Caki2 (cell line): ENCODE measurements at regions not wholly inside any gene's neighbourhood (a gene's known extent, or its start where the extent isn't known, plus 50 kb on each side); places are given as distances from the start of the nearest gene placed in this dataset.

Experiments
- DNase-seq: peaks from one replicate; pipeline ENCODE4 v3.0.0-alpha.2; 2015; ENCODE audit warnings: low read depth
- in situ Hi-C: cut with HindIII; loops from 2 replicates; pipeline ENCODE4 v1.10.0; 2016; ENCODE audit warnings: low sequenced_read_pairs, low pct_unique_long_range_greater_than_20kb, mixed read lengths

GRCh38 chr9:17024129-17024528, 110.7 kb upstream of the CNTLN start:
- no peak for DNase-seq
- in situ Hi-C loops: no loop called here

GRCh38 chr9:17021387-17021970, 113.4 kb upstream of the CNTLN start:
- in situ Hi-C loops: no loop called here
- no peak for DNase-seq

- no peak for DNase-seq
- in situ Hi-C loops: no loop called here
Measured at GRCh38 chr9:17019398-17019797, 115.4 kb upstream of the CNTLN start.

GRCh38 chr9:17018540-17019196, 116.2 kb upstream of the CNTLN start:
- DNase-seq: no peak
- in situ Hi-C loops: no loop called here

- DNase-seq: no peak
Measured at GRCh38 chr9:17017931-17018491, 116.8 kb upstream of the CNTLN start.

GRCh38 chr9:17013891-17014290, 120.9 kb upstream of the CNTLN start:
- in situ Hi-C loops: no loop called here

More at GRCh38 chr9:17017931-17018491, 116.8 kb upstream of the CNTLN start:
- in situ Hi-C loops: no loop called here

GRCh38 chr9:17013010-17013409, 121.8 kb upstream of the CNTLN start:
- in situ Hi-C loops: no loop called here
- no peak for DNase-seq

More at GRCh38 chr9:17013891-17014290, 120.9 kb upstream of the CNTLN start:
- DNase-seq: no peak

- in situ Hi-C loops: no loop called here
- DNase-seq: no peak
Measured at GRCh38 chr9:17011880-17012279, 123.0 kb upstream of the CNTLN start.

- DNase-seq: no peak
- in situ Hi-C loops: no loop called here
Measured at GRCh38 chr9:17009071-17009470, 125.8 kb upstream of the CNTLN start.

GRCh38 chr9:17005056-17005823, 129.6 kb upstream of the CNTLN start:
- DNase-seq: peak; percentile 83

GRCh38 chr9:17004500-17004899, 130.3 kb upstream of the CNTLN start:
- peak; percentile 69 for DNase-seq
- in situ Hi-C loops: no loop called here

More at GRCh38 chr9:17005056-17005823, 129.6 kb upstream of the CNTLN start:
- in situ Hi-C loops: no loop called here

- in situ Hi-C loops: no loop called here
Measured at GRCh38 chr9:17003576-17004240, 131.1 kb upstream of the CNTLN start.

GRCh38 chr9:16996901-16997491, 126.5 kb upstream of the BNC2 start:
- no peak for DNase-seq
- in situ Hi-C loops: no loop called here

More at GRCh38 chr9:17003576-17004240, 131.1 kb upstream of the CNTLN start:
- DNase-seq: no peak

- in situ Hi-C loops: no loop called here
- no peak for DNase-seq
Measured at GRCh38 chr9:16992138-16992537, 121.7 kb upstream of the BNC2 start.

- in situ Hi-C loops: no loop called here
- DNase-seq: no peak
Measured at GRCh38 chr9:16987026-16987425, 116.6 kb upstream of the BNC2 start.

GRCh38 chr9:16986556-16986955, 116.1 kb upstream of the BNC2 start:
- DNase-seq: no peak
- in situ Hi-C loops: no loop called here

- DNase-seq: no peak
- in situ Hi-C loops: no loop called here
Measured at GRCh38 chr9:16985559-16986348, 115.3 kb upstream of the BNC2 start.
